ENCODE measurements at regions not wholly inside any gene's neighbourhood (a gene's known extent, or its start where the extent isn't known, plus 50 kb on each side); places are given as distances from the start of the nearest gene placed in this dataset.

DNA sequence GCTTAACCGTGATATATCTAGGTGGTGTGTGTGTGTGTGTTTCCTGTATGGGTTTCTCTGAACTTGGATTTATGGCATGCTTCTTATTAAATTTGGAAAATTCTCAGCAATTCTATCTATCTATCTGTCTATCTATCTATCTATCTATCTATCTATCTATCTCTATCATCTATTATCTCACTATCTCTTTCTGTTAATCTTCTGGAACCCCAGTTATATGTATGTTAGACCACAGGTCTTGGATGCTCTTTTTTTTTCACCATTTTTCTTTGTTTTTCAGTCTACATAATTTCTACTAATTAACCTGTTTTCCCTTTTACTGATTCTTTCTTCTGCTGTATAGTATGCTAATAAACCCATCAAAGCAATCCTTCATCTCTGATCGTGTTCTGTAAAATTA lies 538.0 kb downstream of the PTPRU start:
- DNase-seq: no peak
- TF ChIP-seq, protein P1, sequence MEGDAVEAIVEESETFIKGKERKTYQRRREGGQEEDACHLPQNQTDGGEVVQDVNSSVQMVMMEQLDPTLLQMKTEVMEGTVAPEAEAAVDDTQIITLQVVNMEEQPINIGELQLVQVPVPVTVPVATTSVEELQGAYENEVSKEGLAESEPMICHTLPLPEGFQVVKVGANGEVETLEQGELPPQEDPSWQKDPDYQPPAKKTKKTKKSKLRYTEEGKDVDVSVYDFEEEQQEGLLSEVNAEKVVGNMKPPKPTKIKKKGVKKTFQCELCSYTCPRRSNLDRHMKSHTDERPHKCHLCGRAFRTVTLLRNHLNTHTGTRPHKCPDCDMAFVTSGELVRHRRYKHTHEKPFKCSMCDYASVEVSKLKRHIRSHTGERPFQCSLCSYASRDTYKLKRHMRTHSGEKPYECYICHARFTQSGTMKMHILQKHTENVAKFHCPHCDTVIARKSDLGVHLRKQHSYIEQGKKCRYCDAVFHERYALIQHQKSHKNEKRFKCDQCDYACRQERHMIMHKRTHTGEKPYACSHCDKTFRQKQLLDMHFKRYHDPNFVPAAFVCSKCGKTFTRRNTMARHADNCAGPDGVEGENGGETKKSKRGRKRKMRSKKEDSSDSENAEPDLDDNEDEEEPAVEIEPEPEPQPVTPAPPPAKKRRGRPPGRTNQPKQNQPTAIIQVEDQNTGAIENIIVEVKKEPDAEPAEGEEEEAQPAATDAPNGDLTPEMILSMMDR (IDR thresholded peaks at IDR 0.05; ENCODE audit: low read depth, low read length): no peak
- Histone ChIP-seq H3K4me1 (no peaks in the 10 kb centered on the region), H3K9me3 (no peaks in the 10 kb centered on the region), H3K36me3 (no peaks in the 10 kb centered on the region), H3K4me3 (ENCODE audit: low read depth, low read length) (no peak overlapping the region), H3K27me3 (no peaks in the 10 kb centered on the region)

DNA sequence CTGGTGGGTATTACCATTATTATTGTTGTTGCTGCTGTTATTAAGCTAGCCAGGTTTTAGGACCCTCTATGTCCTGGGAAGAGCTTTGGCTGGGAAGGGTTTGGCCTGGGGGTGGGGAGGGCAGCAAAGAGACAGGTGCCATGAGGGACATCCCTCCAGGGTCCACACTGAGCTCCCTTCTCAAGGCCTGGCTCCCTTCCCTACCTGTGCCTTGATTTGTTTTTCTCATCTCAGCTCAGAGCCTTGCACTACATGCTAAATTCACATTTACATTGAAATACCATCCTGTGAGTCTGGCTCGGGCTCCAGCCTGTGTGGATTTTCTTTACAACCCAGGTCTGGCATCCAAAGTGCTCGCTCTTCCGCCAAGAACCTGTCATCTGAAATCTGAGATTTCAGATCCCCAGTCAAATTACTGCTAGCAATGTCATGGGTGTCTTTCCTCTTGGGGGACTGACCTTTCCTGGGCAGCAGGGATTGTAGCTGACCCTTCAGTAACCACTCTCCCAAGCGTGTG lies 536.3 kb downstream of the PTPRU start:
- TF ChIP-seq, protein P1 (IDR thresholded peaks at IDR 0.05; ENCODE audit: low read depth, low read length): no peak
- Histone ChIP-seq H3K4me3 (ENCODE audit: low read depth, low read length) (no peak overlapping the region), H3K36me3 (no peaks in the 10 kb centered on the region), H3K9me3 (no peaks in the 10 kb centered on the region), H3K4me1 (no peaks in the 10 kb centered on the region), H3K27me3 (no peaks in the 10 kb centered on the region)
- DNase-seq: no peak

DNA sequence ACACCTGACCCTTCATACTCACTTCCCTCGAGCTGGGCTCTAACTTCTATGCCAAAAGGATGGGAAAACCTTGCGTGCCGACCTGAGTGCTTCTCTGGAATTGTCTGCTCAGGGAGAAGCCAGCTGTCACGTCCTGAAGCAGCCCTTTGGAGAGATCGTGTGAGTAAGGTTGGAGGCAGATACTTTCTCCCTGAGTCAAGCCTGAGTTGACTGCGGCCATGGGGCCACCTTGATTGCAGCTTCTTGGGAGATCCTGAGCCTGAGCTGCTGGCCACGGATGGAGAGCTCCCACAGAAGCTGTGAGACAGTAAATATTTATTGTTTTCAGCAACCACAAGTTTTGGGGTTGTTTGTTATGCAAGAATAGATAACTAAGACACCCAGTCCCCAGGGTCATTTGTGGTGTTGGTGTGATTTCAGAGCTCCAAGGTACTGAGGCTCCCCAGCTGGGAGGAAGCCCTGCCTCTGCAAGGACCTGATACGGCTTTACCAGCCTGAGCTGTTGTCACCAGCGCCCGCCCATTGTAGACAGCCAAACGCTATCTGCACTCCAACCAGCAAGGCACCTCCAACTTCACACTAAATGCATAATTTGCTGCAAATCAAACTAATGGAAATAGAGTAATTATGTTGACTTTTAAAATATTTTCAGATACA lies 531.6 kb downstream of the PTPRU start:
- Histone ChIP-seq H3K4me3 (ENCODE audit: low read depth, low read length) (no peak overlapping the region), H3K27me3 (no peaks in the 10 kb centered on the region), H3K9me3 (no peaks in the 10 kb centered on the region), H3K4me1 (no peaks in the 10 kb centered on the region), H3K36me3 (no peaks in the 10 kb centered on the region)
- no peak for DNase-seq
- TF ChIP-seq, protein P1 (IDR thresholded peaks at IDR 0.05; ENCODE audit: low read depth, low read length): no peak

DNA sequence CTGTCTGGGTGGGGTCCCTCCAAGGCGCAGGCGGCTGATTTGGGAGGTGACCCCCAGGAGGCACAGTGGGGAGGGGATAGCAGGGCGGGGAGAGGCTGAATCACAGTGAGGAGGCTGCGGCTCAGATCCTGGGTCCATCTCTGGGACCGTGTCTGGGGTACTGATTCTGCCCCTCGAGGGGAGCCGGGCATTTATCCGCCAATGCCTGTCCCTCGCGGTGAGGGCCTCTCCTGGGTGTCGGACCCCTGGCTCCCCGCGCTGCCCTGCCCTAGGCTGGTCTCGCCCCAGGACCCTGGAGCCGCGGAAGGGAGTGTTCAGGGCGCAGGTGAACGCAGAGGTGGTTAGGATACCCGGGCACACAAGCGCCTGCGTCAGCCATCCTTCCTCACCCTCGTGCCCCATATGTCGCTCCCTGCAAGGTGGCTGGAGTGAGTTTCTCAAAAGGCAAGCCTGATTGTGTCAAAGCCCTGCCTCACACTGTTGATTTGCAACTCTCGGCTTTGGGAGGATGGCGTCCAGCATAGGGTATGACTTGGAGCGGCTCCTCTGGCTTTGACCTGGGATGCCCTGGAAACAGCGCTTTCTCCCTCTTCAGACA lies 530.9 kb downstream of the PTPRU start:
- H3K27me3 ChIP-seq: no peaks in the 10 kb centered on the region
- TF ChIP-seq, protein P1 (IDR thresholded peaks at IDR 0.05; ENCODE audit: low read depth, low read length): no peak
- no peaks in the 10 kb centered on the region for H3K36me3 ChIP-seq
- DNase-seq: no peak
- H3K4me3 ChIP-seq (ENCODE audit: low read depth, low read length): no peak overlapping the region
- H3K9me3 ChIP-seq: no peaks in the 10 kb centered on the region
- no peaks in the 10 kb centered on the region for H3K4me1 ChIP-seq

DNA sequence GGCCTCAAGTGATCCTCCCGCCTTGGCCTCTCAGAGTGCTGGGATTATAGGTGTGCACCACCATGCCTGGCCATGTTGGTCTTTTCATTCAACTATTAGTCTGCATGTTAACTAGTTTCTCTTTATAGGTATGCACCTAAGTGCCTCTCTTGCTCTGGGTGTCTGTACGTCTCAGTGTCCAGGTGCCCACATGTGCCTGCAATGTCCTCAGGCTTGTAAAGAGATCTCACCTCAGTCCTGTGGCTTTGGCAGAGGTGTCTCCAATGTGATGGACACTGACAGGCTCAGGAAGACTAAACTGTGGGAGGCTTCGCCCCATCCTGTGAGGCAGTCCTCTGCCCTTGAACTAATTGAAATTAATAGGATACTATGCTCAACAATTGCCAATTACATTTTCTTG lies 526.3 kb downstream of the PTPRU start:
- DNase-seq: no peak
- no peaks in the 10 kb centered on the region for H3K9me3 ChIP-seq
- H3K4me1 ChIP-seq: no peaks in the 10 kb centered on the region
- H3K27me3 ChIP-seq: no peaks in the 10 kb centered on the region
- H3K4me3 ChIP-seq (ENCODE audit: low read depth, low read length): no peak overlapping the region
- no peaks in the 10 kb centered on the region for H3K36me3 ChIP-seq
- TF ChIP-seq, protein P1 (IDR thresholded peaks at IDR 0.05; ENCODE audit: low read depth, low read length): no peak
